ENCODE measurements at regions not wholly inside any gene's neighbourhood (a gene's known extent, or its start where the extent isn't known, plus 50 kb on each side); places are given as distances from the start of the nearest gene placed in this dataset.
A peak's percentile ranks its signal among the peaks of the same experiment; 100 is the strongest.

- DNase-seq = no peak
These were observed 74.8 kb upstream of the ZNF516 start for GRCh38 chr18:76569644-76570419.

- DNase-seq = no peak
These were observed 73.7 kb upstream of the ZNF516 start for GRCh38 chr18:76568731-76569130.

GRCh38 chr18:76567835-76568445 is 72.9 kb upstream of the ZNF516 start:
- DNase-seq = no peak

GRCh38 chr18:76566987-76567386 is 71.9 kb upstream of the ZNF516 start:
- no peak for DNase-seq

- DNase-seq = peak; percentile 91
These were observed 70.5 kb upstream of the ZNF516 start for GRCh38 chr18:76565238-76566173.

- peak; percentile 39 for DNase-seq
These were observed 69.7 kb upstream of the ZNF516 start for GRCh38 chr18:76564655-76565237.

- peak; percentile 25 for DNase-seq
These were observed 69.1 kb upstream of the ZNF516 start for GRCh38 chr18:76564117-76564516.

- no peak for DNase-seq
These were observed 67.5 kb upstream of the ZNF516 start for GRCh38 chr18:76562286-76563122.

- no peak for DNase-seq
These were observed 64.0 kb upstream of the ZNF516 start for GRCh38 chr18:76558881-76559667.

- DNase-seq = peak; percentile 39
These were observed 62.1 kb upstream of the ZNF516 start for GRCh38 chr18:76557026-76557575.

GRCh38 chr18:76554547-76555222 is 59.6 kb upstream of the ZNF516 start:
- no peak for DNase-seq

- DNase-seq = no peak
These were observed 58.9 kb upstream of the ZNF516 start for GRCh38 chr18:76553715-76554546.

GRCh38 chr18:76548541-76548940 is 53.5 kb upstream of the ZNF516 start:
- no peak for DNase-seq

- DNase-seq = no peak
These were observed 52.3 kb upstream of the ZNF516 start for GRCh38 chr18:76547296-76547695.

GRCh38 chr18:76546436-76546835 is 51.4 kb upstream of the ZNF516 start:
- no peak for DNase-seq

GRCh38 chr18:76546088-76546435 is 51.0 kb upstream of the ZNF516 start:
- DNase-seq = no peak

- no peak for DNase-seq
These were observed 50.5 kb upstream of the ZNF516 start for GRCh38 chr18:76545433-76546087.

GRCh38 chr18:76544511-76545345 is 49.7 kb upstream of the ZNF516 start:
- DNase-seq = no peak
